Osteocyte (in vitro differentiated cells): ENCODE measurements at regions not wholly inside any gene's neighbourhood (a gene's known extent, or its start where the extent isn't known, plus 50 kb on each side); places are given as distances from the start of the nearest gene placed in this dataset.

ENCODE experiments used
- DNase-seq: peaks from one replicate; pipeline ENCODE4 v3.0.0; 2021; ENCODE audit warnings: mixed read lengths; ENCODE audit not compliant: unreplicated experiment; ENCODE audit errors: extremely low spot score
- H3K27ac Mint-ChIP-seq: one replicate; pipeline ENCODE4 v1.8.0; 2021; ENCODE audit warnings: mild to moderate bottlenecking, mixed read lengths; ENCODE audit not compliant: unreplicated experiment
- H3K27me3 Mint-ChIP-seq: one replicate; pipeline ENCODE4 v1.8.0; 2021; ENCODE audit warnings: mixed read lengths; ENCODE audit not compliant: unreplicated experiment
- H3K36me3 Mint-ChIP-seq: one replicate; pipeline ENCODE4 v1.8.0; 2021; ENCODE audit warnings: mixed read lengths; ENCODE audit not compliant: unreplicated experiment
- H3K4me1 Mint-ChIP-seq: one replicate; pipeline ENCODE4 v1.8.0; 2021; ENCODE audit warnings: mixed read lengths; ENCODE audit not compliant: unreplicated experiment
- H3K4me3 Mint-ChIP-seq: one replicate; pipeline ENCODE4 v1.8.0; 2021; ENCODE audit warnings: mild to moderate bottlenecking, moderate library complexity, mixed read lengths; ENCODE audit not compliant: unreplicated experiment
- H3K9me3 Mint-ChIP-seq: one replicate; pipeline ENCODE4 v1.8.0; 2021; ENCODE audit warnings: mixed read lengths; ENCODE audit not compliant: unreplicated experiment
- CTCF ChIP-seq: fragments of 200-600 bp; sonication (generic); IDR thresholded peaks from 2 replicates; pipeline ENCODE4 v1.5.0; 2021; ENCODE audit warnings: antibody characterized with exemption, mild to moderate bottlenecking, moderate library complexity

- Mint-ChIP-seq H3K27me3 (peaks cover 44% of the 10 kb centered on the region), H3K4me3 (no peak overlapping the region), H3K4me1 (peaks cover 15% of the 10 kb centered on the region), H3K27ac (no peak overlapping the region), H3K36me3 (no peaks in the 10 kb centered on the region), H3K9me3 (no peaks in the 10 kb centered on the region)
- peak; percentile 78 for DNase-seq
- TF ChIP-seq CTCF = no peak
Measured at GRCh38 chr14:103283916-103284315, 50.1 kb upstream of the EIF5 start.
